Heart left ventricle (tissue), 13 donors: ENCODE measurements at regions not wholly inside any gene's neighbourhood (a gene's known extent, or its start where the extent isn't known, plus 50 kb on each side); places are given as distances from the start of the nearest gene placed in this dataset.

Experiments
- POLR2A ChIP-seq, 2 donors: fragments of 450-650 bp; IDR thresholded peaks; one replicate each; pipeline ENCODE4 v1.6.1; 2017; ENCODE audit warnings: antibody characterized with exemption in 2 of 2, mild to moderate bottlenecking in 2 of 2, moderate library complexity in 2 of 2
- TF ChIP-seq, protein P1 (sequence below), 12 donors: fragments of 200-600 bp; sonication (generic) in 4 of 12; IDR thresholded peaks; one replicate each; pipeline versions ENCODE4 v1.5.0 to v1.8.0; 2018 to 2022; ENCODE audit warnings: antibody characterized with exemption in 12 of 12, mild to moderate bottlenecking in 5 of 12
- donor health status: ischemic (EF 13 %, LVEDD 7.1; RV severe dilation, severe dysfunction).
- donor health status: DM: no; HTN: yes; CAD: no.
- donor health status: DM: no; HTN: no; CAD: no.
- donor health status: ischemic (EF 25% LVEDD 6.9; RV normal size, moderate dysfunction).
- donor health status: ischemic (EF 25% LVEDD 5.7; RV mildly dilated, moderate dysfunction).
- donor health status: ischemic (EF 35%, LVEDD 5.7; RV mildly dilated, moderate dysfunction).
- donor health status: nonischemic (EF 11% LVEDD 7.7; RV severe dilation, severe dysfunction).
- donor health status: DM: yes; HTN: yes; CAD: no.
- donor health status: PGD.
- donor health status: ischemic (EF 29% LVEDD 5.4; RV normal size, mild dysfunction).
- donor health status: nonischemic (EF 23%, LVEDD 6.1; RV moderate dilation, normal function).

DNA sequence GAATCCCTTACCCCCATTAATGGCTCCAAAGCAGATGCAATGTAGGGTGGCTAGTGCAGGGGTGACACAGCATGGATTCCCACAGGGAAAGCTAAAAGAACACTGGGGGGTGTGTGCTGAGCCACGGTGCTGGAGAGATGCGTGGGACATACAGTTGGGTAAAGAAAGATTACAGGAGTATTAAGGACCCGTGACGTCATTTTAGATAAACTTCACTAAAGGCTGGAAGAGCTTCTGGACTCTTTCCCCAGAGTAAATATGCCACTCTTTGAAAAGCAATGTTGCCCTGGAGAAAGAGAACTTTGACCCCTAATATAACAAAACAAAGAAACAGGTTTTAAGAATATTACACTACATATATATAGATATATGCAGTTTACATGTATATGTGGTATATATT lies 481.5 kb upstream of the VSTM2A start:
- TF ChIP-seq, protein P1, sequence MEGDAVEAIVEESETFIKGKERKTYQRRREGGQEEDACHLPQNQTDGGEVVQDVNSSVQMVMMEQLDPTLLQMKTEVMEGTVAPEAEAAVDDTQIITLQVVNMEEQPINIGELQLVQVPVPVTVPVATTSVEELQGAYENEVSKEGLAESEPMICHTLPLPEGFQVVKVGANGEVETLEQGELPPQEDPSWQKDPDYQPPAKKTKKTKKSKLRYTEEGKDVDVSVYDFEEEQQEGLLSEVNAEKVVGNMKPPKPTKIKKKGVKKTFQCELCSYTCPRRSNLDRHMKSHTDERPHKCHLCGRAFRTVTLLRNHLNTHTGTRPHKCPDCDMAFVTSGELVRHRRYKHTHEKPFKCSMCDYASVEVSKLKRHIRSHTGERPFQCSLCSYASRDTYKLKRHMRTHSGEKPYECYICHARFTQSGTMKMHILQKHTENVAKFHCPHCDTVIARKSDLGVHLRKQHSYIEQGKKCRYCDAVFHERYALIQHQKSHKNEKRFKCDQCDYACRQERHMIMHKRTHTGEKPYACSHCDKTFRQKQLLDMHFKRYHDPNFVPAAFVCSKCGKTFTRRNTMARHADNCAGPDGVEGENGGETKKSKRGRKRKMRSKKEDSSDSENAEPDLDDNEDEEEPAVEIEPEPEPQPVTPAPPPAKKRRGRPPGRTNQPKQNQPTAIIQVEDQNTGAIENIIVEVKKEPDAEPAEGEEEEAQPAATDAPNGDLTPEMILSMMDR (IDR thresholded peaks at IDR 0.05), result no peak
- no peak for TF ChIP-seq POLR2A (IDR thresholded peaks at IDR 0.05)
